Astrocyte of the cerebellum (primary cell): ENCODE measurements at regions not wholly inside any gene's neighbourhood (a gene's known extent, or its start where the extent isn't known, plus 50 kb on each side); places are given as distances from the start of the nearest gene placed in this dataset.

Experiments used
- DNase-seq: peaks from one replicate; pipeline ENCODE4 v3.0.0-alpha.2; 2011; ENCODE audit warnings: low read depth
- H3K4me3 ChIP-seq: 2 replicates; pipeline ENCODE4 v1.5.1; 2011; ENCODE audit warnings: mild to moderate bottlenecking, low read depth, low read length, moderate library complexity
- CTCF ChIP-seq: IDR thresholded peaks from 2 replicates; pipeline ENCODE4 v1.5.1; 2012; ENCODE audit warnings: low read length, low read depth, moderate library complexity, mild to moderate bottlenecking; ENCODE audit errors: missing control alignments
- in situ Hi-C: cut with HindIII; loops from 2 replicates; pipeline ENCODE4 v1.10.0; 2017; ENCODE audit warnings: low sequenced_read_pairs

DNA sequence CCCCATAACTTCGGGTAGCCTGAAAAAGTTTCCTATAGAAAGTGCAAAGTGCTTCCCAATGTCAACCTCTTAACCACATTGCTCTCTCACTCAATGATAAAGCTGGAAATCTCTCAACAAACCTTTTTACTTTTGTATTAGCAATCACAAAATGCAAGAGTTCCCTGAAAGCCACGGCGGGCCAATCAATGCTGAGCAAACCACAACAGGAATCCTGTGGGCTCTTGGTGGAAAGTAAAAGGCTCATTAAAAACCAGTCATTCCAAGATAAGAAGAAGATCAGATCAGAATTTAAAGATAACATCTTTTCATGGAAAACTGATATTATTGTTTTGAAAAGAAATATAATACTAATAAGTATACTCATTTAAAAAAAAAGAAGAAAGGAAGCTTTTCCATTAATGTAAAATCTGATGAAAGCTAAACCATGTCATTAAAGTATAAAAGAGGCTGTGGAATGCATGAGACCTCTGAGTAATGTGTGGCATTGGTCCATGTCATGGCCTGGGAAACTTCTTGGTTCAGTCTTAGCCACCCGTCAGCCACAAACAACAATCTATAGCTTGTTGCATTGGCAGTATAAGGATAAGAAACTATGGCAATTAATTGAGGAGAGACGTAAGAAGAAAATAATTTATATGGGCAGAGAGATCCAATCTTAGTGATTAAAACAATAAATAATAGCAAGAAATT is 1066.1 kb upstream of the SORCS1 start:
- no peak for TF ChIP-seq CTCF
- in situ Hi-C loops: no loop called here
- no peak overlapping the region for H3K4me3 ChIP-seq
- DNase-seq: no peak

GRCh38 chr10:108208732-108209131 is 1044.2 kb upstream of the SORCS1 start:
- in situ Hi-C loops: no loop called here
- no peak for DNase-seq
- TF ChIP-seq CTCF: no peak
- no peak overlapping the region for H3K4me3 ChIP-seq

DNA sequence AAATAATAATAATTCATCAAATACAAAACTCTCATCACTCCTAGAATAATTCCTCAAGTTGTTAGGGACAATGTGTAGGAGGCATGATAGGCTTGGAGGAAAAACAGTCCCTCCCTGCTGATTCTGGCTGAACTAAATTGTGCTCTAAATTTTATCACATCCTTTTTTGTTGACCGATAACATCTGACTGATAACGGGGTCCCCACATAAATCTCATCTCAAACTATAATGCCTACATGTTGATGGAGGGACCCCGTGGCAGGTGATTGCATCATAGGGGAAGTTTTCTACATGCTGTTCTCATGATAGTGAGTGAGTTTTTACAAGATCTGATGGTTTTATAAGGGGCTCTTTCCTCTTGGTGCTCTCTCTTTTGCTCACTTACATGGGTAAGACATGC is 1043.5 kb upstream of the SORCS1 start:
- H3K4me3 ChIP-seq: no peak overlapping the region

DNA sequence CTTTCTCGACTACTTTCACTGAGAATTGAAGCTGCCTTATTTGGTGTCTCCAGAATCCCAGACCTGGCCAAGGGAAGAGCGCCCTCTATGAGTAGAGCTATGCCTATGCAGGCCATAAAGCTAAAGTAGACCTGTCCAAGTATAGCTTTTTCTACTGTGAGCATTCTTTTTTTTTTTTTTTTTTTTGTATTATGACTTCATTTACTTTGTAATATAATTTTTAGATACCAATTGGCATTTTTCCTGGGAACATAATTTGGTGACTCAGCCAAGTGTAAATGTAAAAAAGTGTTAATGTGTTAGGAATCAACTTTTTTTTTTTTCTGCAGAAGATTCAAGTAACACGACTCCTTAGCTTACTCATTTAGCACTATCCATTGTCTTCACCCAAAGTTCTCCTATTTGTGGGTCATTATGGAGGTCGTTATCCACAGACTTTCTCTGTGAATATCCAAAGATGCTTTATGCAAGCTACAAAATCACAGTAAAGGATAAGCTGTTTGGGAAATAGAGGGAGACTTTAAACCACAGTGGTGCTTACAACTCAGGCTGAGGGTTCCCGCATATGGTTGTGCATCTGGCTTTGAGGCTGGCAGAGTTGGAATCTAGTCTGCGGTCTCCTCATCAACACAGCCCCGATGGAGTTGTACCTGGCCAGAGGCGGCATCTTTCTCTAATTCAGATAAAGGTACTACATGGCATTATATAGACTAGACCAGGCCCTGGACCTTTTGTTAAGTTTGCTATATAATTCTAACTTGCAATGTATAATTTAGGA is 1040.2 kb upstream of the SORCS1 start:
- no peak overlapping the region for H3K4me3 ChIP-seq
- TF ChIP-seq CTCF: peak; percentile 59
- DNase-seq: no peak
- in situ Hi-C loops: no loop called here

More for the DNA sequence above, 1043.5 kb upstream of the SORCS1 start:
- in situ Hi-C loops: no loop called here
- TF ChIP-seq CTCF: no peak
- DNase-seq: no peak

DNA sequence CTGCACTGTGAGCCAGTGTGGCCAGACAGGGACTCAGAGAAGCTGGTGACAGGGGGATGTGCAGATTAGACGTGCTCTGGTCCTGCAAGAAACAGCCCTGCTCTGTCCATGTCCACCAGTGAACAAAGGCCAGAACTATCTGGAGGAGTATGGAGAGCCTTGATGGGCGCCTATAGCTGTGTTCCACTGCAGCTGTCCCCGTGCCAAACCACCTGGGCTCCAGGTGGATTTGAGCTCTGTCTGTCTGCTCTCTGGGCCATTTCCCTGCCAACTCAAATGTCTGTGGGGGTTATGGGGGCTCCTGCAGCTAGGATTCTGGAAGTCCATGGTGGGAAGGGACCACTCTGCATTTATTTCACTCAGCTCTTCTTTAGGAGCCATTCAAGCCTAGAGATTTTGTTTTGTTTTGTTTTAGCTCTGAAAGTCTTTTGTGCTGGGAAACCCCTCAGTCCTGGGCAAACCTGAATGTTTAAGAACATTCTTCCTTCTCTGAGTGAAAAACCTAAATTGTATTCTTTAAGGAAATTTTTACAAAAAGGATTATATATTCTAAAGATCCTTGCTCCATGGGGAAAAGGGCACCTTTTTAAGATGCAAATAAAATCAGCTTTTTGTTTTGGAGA is 1039.5 kb upstream of the SORCS1 start:
- DNase-seq: no peak
- no peak for TF ChIP-seq CTCF
- H3K4me3 ChIP-seq: no peak overlapping the region
- in situ Hi-C loops: no loop called here

GRCh38 chr10:108187408-108188012 is 1023.0 kb upstream of the SORCS1 start:
- no peak for TF ChIP-seq CTCF
- no peak for DNase-seq
- no peak overlapping the region for H3K4me3 ChIP-seq
- in situ Hi-C loops: no loop called here
